Islet precursor cell (in vitro differentiated cells): ENCODE measurements at regions not wholly inside any gene's neighbourhood (a gene's known extent, or its start where the extent isn't known, plus 50 kb on each side); places are given as distances from the start of the nearest gene placed in this dataset.

Source experiments
- DNase-seq: peaks from one replicate; pipeline ENCODE4 v3.0.0-alpha.2; 2018

- DNase-seq: peak; percentile 73
These were observed 402.1 kb upstream of the CHD6 start for GRCh38 chr20:42020316-42020715.

DNA sequence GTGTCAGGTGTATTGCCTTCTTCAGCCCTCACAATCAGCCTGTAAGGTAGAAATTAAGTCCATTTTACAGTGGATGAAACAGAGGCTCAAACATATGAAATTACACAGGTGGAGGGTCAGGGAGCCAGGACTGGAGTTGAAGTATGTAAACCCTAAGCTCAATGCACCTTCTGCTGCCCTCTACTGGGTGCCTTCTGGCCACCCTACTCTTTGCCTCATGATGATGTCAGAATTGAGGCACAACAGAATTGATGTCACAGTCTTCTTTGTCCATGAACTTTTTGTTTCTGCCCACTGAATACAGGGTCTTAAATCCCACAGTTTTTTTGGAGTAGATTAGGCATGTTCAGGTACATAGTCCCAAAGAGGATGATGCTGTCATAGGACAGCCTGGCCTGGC, 400.8 kb upstream of the CHD6 start:
- no peak for DNase-seq

DNA sequence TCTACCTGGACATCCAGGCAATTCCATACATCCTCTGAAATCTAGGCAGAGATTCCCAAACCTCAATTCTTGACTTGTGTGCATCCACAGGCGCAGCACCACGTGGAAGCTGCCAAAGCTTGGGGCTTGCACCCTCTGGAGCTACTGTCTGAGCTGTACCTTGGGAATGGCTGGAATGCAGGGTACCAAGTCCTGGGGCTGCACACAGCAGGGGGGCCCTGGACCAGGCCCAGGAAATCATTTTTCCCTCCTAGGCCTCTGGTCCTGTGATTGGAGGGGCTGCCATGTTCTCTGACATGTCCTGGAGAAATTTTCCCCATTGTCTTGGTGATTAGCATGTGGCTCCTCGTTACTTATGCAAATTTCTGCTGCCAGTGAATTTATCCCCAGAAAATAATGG, 391.9 kb upstream of the CHD6 start:
- no peak for DNase-seq

- no peak for DNase-seq
These were observed 389.1 kb upstream of the CHD6 start for GRCh38 chr20:42007251-42007650.

DNA sequence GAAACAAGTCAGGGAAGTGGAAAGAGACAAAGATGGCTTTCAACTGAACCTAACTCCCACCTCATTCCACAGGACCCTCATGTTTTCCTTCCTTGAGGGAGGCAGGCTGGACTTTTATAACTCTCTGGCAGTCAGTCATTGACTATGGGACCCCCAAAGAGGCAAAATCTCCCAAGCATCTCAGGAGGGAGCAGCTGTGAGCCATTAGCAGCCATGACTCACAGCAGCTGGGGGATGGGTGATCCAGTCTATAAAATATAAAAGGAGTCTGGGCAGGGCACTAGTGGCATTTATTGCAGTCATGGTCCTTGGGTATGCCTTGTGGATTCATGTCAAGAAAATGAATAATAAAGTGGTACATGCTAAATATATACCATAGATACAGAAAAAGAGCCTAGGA, 387.0 kb upstream of the CHD6 start:
- no peak for DNase-seq

GRCh38 chr20:42003380-42003779, 385.2 kb upstream of the CHD6 start:
- DNase-seq: no peak

DNA sequence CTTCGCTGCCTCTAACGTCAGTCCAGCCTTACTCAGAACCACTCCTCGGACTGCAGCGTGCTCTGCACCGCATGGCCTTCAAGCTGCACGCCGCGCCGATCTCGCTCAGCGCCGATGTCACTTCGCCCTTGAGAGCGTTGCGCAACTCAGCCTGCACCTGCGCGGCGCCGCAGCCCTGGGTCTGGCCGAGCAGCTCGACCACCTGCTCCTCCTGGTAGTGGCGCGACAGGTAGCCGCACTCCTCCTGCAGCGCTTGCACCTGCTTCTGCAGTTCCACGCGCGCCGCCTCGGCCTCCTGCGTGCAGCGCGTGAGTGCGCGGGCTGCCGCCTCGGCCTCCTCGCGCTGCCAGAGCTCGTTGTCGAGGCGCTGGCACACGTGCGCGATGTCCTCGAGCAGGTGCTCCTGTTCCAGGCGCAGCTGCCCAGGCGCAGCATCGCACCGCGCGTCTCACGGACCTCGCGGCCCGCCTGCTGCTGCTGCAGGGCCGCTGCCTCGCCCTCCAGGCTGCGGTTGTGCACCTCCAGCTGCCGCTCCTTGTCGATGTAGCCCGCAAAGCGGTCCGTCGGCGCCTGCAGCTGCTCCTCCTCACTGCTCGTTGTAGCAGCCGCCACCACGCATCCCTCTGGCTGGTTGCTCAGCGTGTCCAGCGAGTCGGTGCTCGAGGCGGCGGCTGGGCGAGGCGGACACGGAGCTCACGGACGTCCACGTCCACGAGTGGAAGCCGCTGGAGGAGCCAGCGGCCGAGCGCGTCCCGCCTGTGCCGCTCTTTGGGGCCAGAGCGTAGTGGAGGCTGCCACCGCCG, 380.6 kb upstream of the CHD6 start:
- DNase-seq: no peak

DNA sequence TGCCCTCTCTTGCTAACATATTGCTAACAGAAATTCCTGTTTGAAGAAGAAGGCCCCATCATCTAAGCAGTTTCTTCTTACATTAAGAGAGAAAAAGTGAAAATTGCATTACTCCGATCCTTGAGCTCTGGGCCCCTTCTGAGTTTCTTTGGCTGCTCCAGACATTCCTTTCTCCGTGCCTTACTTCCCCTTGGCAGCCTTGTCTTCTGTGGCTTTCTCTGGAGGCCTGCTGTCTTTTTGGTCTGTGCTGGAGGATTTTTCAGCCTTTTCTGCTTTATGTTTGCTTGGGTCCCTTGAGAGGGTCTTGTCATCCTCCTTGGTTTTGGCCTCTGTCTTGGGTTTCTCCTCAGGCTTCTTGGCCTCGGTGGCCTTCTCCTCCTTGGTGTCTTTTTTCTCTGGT, 378.8 kb upstream of the CHD6 start:
- DNase-seq: no peak

DNA sequence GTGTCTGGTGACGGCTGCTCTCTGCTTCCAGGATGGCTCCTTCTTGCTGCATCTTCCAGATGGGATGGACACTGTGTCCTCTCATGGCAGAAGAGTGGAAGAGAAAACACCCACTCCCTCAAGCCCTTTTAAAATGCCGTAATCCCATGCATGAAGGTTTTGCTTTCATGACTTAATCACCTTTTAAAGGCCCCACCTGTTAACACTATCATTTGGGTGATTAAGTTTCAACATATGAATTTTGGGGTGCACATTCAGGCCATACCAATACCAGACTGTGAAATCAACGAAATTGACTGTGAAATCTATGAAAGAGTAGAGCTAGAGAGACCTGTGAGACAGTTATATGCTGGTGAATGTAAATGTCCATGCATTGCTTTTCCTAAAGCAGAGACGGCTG, 374.3 kb upstream of the CHD6 start:
- DNase-seq: no peak

DNA sequence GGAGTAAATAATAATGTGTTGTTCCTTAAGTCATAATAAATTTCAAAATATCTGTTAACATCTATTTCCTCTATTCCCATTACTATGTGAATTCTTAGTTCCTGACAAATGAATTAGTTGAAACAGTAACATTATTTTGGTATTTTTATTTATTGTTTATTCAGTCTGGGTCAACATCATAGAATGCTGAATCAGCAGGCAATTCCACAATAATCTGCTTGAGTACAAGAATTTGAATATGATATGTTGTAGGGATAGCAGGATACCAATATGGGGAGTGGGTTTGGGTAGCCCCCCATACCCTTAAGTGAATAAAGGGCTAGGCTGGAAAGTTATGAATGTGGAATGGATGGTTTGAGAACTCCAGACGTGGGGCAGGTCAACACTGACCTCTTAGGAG, 373.2 kb upstream of the CHD6 start:
- DNase-seq: no peak

GRCh38 chr20:41989935-41990635, 371.9 kb upstream of the CHD6 start:
- no peak for DNase-seq

DNA sequence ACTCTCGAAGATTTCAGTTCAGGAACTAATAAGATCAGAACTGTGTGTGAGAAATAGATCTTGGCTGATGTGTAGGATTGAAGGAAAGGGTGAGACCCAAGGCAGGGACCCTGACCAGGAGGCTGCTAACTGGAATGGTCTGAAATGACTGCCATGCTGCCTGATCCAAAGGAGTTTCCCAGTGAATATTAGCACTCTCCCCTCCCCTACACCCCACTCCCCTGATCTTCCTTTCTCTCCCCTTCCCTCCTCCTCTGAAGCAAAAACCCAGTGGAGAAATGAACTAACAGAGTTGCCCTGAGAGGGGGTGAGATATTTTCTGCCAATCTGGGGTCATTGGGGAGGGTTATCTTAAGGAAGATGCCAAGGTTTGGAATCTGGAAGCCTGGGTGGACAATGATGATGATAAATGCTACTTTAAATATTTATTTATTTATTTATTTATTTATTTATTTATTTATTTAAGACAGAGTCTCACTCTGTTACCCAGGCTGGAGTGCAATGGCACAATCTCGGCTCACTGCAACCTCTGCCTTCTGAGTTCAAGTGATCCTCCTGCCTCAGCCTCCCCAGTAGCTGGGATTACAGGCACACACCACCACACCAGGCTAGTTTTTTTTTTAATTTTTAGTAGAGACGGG, 371.0 kb upstream of the CHD6 start:
- no peak for DNase-seq

GRCh38 chr20:41984031-41984430, 365.9 kb upstream of the CHD6 start:
- DNase-seq: no peak

DNA sequence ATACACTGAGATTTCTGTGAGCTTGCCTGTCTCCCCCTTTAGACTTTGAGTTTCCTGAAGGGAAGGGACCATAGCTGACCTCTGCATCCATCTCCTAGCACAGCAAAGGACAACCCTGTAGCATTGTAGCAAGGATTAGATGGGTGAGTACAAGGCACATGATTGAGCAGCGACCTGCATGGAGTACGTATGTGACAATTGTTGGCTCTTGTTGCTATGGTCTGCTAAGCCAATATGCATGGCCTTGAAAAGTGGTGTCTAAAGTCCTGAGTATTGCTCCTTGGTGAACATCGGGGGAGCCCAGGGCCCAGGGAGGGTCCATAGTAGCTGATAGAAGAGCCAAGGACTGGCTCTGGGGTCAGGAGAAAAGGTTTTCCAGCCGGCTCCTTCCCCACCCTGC, 365.0 kb upstream of the CHD6 start:
- no peak for DNase-seq

DNA sequence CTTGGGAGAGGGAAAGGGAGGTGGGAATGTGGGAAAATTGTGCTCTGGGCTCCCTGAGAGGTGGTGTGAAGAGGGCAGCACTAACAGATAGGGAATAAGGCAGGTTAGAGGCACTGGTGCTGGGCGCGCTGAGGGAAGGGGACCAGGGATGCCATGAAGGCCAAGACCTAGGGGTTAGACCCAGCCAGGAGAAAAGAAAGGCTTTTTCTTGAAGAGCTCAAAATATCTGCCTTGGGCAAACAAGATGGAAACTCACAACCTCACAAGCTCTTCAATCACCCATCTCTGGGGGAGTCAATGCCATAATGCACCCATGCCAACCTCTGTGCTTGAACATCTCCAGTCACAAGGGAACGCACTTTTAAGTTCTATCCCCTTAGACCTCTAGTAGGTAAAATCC, 363.6 kb upstream of the CHD6 start:
- no peak for DNase-seq

GRCh38 chr20:41978875-41979274, 360.7 kb upstream of the CHD6 start:
- no peak for DNase-seq

DNA sequence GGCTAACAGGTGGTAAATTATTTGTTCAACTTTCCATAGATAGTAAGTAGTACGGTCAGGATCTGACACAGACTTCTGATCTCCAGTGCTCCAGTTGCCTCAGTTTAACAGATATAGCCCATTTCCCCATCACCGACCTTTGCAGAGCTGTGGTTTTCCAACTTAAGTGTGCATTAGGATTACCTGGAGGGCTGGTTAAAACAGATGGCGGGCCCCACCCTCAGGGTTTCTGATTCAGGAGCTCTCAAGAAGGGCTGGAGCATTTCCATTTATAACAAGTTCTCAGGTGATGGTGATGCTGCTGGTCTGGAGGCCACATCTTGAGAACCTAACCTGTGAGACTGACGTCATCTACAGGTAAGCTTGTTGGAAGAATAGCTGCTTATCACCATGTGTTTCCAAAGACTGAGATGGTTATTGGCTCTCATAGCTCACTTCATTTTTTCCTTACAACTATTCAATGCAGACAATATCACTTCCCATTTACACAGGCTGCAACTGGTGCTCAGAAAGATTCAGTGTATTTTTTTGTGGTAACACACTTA, 360.1 kb upstream of the CHD6 start:
- DNase-seq: no peak

GRCh38 chr20:41969656-41970055, 351.5 kb upstream of the CHD6 start:
- DNase-seq: peak; percentile 36

- peak; percentile 57 for DNase-seq
These were observed 342.0 kb upstream of the CHD6 start for GRCh38 chr20:41960166-41960565.

DNA sequence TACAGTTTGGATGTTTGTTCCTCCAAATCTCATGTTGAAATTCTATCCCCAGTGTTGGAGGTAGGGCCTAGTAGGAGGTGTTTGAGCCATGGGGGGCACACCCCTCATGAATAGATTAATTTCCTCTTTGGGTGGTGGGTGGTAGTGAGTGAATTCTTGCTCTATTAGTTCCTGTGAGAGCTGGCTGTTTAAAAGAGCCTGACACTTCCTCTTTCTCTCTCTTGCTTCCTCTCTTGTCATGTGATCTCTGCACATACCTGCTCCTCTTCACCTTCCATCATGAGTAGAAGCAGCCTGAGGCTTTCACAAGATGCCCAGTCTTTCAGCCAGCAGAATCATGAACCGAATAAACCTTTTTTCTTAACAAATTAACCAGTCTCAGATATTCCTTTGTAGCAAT, 340.2 kb upstream of the CHD6 start:
- peak; percentile 9 for DNase-seq

GRCh38 chr20:41956338-41957074, 338.3 kb upstream of the CHD6 start:
- no peak for DNase-seq

- DNase-seq: no peak
These were observed 334.0 kb upstream of the CHD6 start for GRCh38 chr20:41952166-41952565.

DNA sequence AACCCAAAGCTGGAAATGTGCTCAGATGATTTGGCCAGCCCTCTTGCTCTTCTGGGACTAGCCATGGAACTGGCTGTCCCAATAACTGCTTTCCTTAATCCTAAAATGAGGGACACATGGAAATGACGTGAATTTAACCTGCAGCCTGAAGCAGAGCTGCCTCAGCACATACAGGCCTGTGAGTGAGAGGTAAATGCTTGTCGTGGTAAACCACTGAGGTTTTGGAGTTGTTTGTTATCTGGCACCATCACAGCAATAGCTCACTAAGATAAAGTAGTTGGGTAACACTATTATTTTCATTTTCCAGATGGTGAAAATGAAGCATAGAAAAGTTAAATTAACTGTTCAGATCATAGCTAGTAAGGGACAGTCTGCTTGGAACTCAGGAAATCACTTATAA, 333.4 kb upstream of the CHD6 start:
- no peak for DNase-seq
